Peyer's patch (tissue), 4 donors: ENCODE measurements at regions not wholly inside any gene's neighbourhood (a gene's known extent, or its start where the extent isn't known, plus 50 kb on each side); places are given as distances from the start of the nearest gene placed in this dataset.
A peak's percentile ranks its signal among the peaks of the same experiment; 100 is the strongest.
"Not testable (repeated sequence)": the region's sequence is repeated elsewhere in the genome, so short reads cannot be mapped to it uniquely, and the experiment has no call there.

Experiments
- DNase-seq, 3 donors: peaks; one replicate each; pipeline ENCODE4 v3.0.0-alpha.2; 2017 to 2019
- H3K27ac ChIP-seq, 4 donors: fragments of 200-600 bp; sonication (generic); one replicate each; pipeline ENCODE4 v1.5.1; 2016 to 2019
- H3K27me3 ChIP-seq, 2 donors: fragments of 200-600 bp; sonication (generic); one replicate each; pipeline ENCODE4 v1.5.1; 2019
- H3K36me3 ChIP-seq, 3 donors: fragments of 200-600 bp; sonication (generic); one replicate each; pipeline ENCODE4 v1.5.1; 2016 to 2019
- H3K4me1 ChIP-seq, 4 donors: fragments of 200-600 bp; sonication (generic); one replicate each; pipeline ENCODE4 v1.5.1; 2016 to 2019
- H3K4me3 ChIP-seq, 4 donors: fragments of 200-600 bp; sonication (generic); 1 replicate in 3 of 4; 2 replicates in 1 of 4; pipeline ENCODE4 v1.5.1; 2016 to 2019; ENCODE audit warnings: mild to moderate bottlenecking in 1 of 4
- H3K9me3 ChIP-seq, 4 donors: fragments of 200-600 bp; sonication (generic); one replicate each; pipeline ENCODE4 v1.5.1; 2016 to 2019; ENCODE audit warnings: mild to moderate bottlenecking in 1 of 4
- POLR2A ChIP-seq, 2 donors: fragments of 450-650 bp; IDR thresholded peaks; one replicate each; pipeline ENCODE4 v1.5.1; 2017; ENCODE audit warnings: antibody characterized with exemption in 2 of 2, mild to moderate bottlenecking in 2 of 2, moderate library complexity in 2 of 2
- TF ChIP-seq, protein P1 (sequence below), 6 experiments: fragments of 450-650 bp in 4 of 6; fragments of 200-600 bp in 2 of 6; sonication (generic) in 1 of 6; IDR thresholded peaks; one replicate each; pipeline ENCODE4 v1.5.1; 2017 to 2019; ENCODE audit warnings: antibody characterized with exemption in 6 of 6, mild to moderate bottlenecking in 3 of 6, moderate library complexity in 1 of 6

DNA sequence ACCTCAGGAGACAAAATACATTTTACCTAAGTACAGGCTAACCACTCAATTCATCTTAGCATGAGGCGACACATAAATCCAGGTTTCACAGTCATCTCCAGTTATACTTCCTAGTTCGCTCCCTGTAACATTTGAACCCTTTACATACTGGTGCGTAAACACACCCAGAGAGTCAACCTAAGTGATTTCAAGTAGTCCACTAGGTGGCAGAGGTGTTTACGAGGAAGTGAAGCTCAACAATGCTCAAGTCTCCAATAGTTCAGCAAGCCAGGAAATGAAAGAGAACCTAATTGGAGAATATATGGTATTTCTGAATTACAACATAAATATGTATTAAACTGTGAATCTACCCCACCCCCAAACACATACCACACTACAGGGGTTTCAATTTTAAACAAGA, 76.3 kb upstream of the ABCB5 start:
- Histone ChIP-seq H3K4me3 (no peak overlapping the region), H3K9me3 (no peaks in the 10 kb centered on the region), H3K27me3 (no peaks in the 10 kb centered on the region), H3K4me1 (no peaks in the 10 kb centered on the region), H3K36me3 (no peaks in the 10 kb centered on the region), H3K27ac (no peak overlapping the region)
- TF ChIP-seq, protein P1, sequence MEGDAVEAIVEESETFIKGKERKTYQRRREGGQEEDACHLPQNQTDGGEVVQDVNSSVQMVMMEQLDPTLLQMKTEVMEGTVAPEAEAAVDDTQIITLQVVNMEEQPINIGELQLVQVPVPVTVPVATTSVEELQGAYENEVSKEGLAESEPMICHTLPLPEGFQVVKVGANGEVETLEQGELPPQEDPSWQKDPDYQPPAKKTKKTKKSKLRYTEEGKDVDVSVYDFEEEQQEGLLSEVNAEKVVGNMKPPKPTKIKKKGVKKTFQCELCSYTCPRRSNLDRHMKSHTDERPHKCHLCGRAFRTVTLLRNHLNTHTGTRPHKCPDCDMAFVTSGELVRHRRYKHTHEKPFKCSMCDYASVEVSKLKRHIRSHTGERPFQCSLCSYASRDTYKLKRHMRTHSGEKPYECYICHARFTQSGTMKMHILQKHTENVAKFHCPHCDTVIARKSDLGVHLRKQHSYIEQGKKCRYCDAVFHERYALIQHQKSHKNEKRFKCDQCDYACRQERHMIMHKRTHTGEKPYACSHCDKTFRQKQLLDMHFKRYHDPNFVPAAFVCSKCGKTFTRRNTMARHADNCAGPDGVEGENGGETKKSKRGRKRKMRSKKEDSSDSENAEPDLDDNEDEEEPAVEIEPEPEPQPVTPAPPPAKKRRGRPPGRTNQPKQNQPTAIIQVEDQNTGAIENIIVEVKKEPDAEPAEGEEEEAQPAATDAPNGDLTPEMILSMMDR (IDR thresholded peaks at IDR 0.05): peak in 1 of 6 experiments; percentile 10
- no peak for TF ChIP-seq POLR2A (IDR thresholded peaks at IDR 0.05)
- no peak for DNase-seq

DNA sequence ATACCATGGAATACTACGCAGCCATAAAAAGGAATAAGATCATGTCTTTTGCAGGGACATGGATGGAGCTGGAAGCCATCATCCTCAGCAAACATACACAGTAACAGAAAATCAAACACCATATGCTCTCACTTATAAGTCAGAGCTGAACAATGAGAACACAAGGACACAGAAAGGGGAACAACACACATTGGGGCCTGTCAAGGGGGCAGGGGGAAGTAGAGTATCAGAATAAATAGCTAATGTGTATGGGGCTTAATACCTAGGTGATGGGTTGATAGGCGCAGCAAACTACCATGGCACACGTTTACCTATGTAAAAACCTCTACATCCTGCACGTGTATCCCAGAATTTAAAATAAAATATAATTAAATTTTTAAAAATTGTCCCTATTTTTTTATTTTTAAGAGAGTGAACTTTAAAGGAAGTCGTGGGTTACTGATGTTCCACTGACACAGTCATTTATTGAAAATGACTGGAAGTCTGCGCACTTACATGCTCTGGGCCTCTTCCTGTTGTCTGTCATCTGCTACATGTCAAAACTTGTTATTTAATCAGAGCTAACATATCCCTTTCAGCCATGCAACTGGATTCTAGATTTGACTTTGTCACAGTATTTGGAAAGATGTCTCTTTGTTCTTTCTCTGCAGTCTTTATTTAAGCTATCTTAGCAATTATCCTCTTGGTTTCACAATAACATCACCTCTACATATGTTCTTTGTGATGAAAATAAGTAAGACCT, 73.7 kb upstream of the ABCB5 start:
- Histone ChIP-seq H3K36me3 (no peaks in the 10 kb centered on the region), H3K27ac (no peak overlapping the region), H3K4me3 (no peak overlapping the region), H3K27me3 (no peaks in the 10 kb centered on the region), H3K9me3 (no peaks in the 10 kb centered on the region), H3K4me1 (no peaks in the 10 kb centered on the region)
- DNase-seq: no peak
- no peak for TF ChIP-seq POLR2A (IDR thresholded peaks at IDR 0.05)
- TF ChIP-seq, protein P1 (IDR thresholded peaks at IDR 0.05): no peak

DNA sequence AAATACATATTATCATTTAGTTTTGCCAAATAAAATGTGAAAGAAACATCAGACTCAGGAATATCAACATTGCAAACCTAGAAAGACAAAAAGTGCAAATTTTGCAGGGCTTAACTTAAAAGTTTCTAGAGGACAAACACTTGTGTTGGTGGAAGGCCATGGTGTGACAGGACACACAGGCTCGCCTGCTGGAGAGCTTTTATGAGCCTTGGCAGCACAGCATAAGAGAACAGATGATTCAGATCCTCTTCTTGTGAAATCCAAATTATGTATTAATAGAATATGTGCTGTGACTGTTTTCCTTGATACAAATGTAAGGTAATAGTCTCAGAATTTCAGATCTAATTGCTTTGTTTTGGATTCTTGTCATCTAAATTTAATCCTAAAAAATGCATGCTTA, 72.9 kb upstream of the ABCB5 start:
- H3K9me3 ChIP-seq: no peaks in the 10 kb centered on the region
- no peaks in the 10 kb centered on the region for H3K36me3 ChIP-seq
- no peak overlapping the region for H3K27ac ChIP-seq
- H3K27me3 ChIP-seq: no peaks in the 10 kb centered on the region
- H3K4me1 ChIP-seq: no peaks in the 10 kb centered on the region
- no peak for TF ChIP-seq POLR2A (IDR thresholded peaks at IDR 0.05)
- TF ChIP-seq, protein P1 (IDR thresholded peaks at IDR 0.05): no peak
- DNase-seq: no peak
- no peak overlapping the region for H3K4me3 ChIP-seq

DNA sequence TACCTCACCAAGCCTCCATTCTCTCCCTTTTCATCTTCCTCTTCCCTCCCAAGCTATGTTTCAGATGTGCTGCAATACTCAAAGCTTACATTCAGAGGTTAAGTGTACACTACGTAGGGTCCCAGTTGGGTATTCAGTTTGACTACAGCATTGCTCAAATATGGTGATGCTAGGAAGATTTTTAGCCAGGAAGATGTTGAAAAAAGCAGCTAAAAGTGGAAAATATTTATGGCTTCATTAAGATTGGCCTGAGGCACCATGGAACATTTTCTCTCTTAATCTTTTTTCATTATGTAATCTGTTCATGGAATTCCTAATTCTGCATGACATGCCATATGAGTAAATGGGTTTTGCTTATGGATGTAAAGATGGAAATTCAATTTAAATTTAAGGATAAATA, 72.0 kb upstream of the ABCB5 start:
- TF ChIP-seq POLR2A (IDR thresholded peaks at IDR 0.05): no peak
- TF ChIP-seq, protein P1 (IDR thresholded peaks at IDR 0.05): no peak
- Histone ChIP-seq H3K4me1 (no peaks in the 10 kb centered on the region), H3K9me3 (no peaks in the 10 kb centered on the region), H3K4me3 (no peak overlapping the region), H3K27me3 (no peaks in the 10 kb centered on the region), H3K36me3 (no peaks in the 10 kb centered on the region), H3K27ac (no peak overlapping the region)
- DNase-seq: no peak

DNA sequence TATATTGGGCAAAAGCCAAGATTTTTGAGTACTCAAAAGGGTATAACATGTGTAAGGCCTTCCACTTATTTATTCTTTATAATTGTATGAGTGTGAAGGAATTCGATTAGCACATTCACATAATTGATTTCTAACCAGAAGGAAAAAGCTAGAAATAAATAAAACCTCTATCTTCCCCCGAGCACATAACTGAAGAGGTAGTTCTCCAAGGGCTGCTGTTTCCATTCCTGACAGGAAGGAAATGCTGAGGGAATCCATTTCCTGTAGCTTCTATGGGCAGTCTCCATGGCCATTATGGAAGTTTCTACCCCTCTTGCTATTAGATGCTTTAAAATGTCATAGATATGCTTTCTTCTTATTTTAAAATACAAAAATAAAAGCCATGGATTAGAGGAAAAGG, 70.5 kb upstream of the ABCB5 start:
- H3K36me3 ChIP-seq: no peaks in the 10 kb centered on the region
- no peak overlapping the region for H3K4me3 ChIP-seq
- no peak for TF ChIP-seq POLR2A (IDR thresholded peaks at IDR 0.05)
- TF ChIP-seq, protein P1 (IDR thresholded peaks at IDR 0.05): no peak
- no peak for DNase-seq
- no peak overlapping the region for H3K27ac ChIP-seq
- H3K4me1 ChIP-seq: no peaks in the 10 kb centered on the region
- H3K9me3 ChIP-seq: no peaks in the 10 kb centered on the region
- H3K27me3 ChIP-seq: no peaks in the 10 kb centered on the region

DNA sequence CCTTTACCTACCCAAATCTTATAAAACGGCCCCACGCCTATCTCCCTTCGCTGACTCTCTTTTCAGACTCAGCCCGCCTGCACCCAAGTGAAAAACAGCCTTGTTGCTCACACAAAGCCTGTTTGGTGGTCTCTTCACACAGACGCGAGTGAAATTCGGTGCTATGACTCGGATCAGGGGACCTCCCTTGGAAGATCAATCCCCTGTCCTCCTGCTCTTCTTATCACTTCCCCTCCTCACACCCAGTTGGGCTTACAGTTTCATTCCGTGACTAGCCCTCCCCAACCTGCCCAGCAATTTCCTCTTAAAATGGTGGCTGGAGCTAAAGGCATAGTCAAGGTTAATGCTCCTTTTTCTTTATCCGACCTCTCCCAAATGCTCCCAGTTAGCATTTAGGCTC, 68.5 kb upstream of the ABCB5 start:
- not testable (repeated sequence) for H3K36me3 ChIP-seq, DNase-seq

More for the DNA sequence above, 68.5 kb upstream of the ABCB5 start:
- not testable (repeated sequence) for H3K4me1 ChIP-seq, H3K27ac ChIP-seq, H3K27me3 ChIP-seq, H3K4me3 ChIP-seq, H3K9me3 ChIP-seq
